ENCODE measurements at regions not wholly inside any gene's neighbourhood (a gene's known extent, or its start where the extent isn't known, plus 50 kb on each side); places are given as distances from the start of the nearest gene placed in this dataset.
"Not testable (repeated sequence)": the region's sequence is repeated elsewhere in the genome, so short reads cannot be mapped to it uniquely, and the experiment has no call there.

DNA sequence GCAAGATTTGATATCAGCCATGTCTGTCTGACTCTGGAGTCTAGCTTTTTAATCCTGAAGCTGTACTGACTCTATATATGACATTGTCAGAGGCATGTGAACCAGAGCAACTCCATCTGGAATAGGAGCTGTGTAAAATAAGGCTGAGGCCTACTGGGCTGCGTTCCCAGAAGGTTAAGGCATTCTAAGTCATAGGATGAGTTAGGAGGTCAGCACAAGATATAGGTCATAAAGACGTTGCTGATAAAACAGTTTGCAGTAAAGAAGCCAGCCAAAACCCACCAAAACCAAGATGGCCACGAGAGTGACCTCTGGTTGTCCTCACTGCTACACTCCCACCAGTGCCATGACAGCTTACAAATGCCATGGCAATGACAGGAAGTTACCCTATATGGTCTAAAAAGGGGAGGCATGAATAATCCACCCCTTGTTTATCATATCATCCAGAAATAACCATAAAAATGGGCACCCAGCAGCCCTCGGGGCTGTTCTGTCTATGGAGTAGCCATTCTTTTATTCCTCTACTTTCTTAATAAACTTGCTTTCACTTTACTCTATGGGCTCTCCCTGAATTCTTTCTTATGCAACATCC, 172.7 kb upstream of the KRR1 start (continued):
- TF ChIP-seq ZNF79 (CRISPR knock-in tag; IDR thresholded peaks at IDR 0.05; ENCODE audit: low read depth) (peak; percentile 85), DIDO1 (tag; IDR thresholded peaks at IDR 0.05; ENCODE audit: low read depth) (peak; percentile 55), PTTG1 (tag; IDR thresholded peaks at IDR 0.05; ENCODE audit: low read depth) (peak; percentile 83), TEAD2 (tag; IDR thresholded peaks at IDR 0.05) (peak; percentile 81), E2F3 (CRISPR knock-in tag; IDR thresholded peaks at IDR 0.05) (peak; percentile 94), ATF4 (CRISPR knock-in tag; IDR thresholded peaks at IDR 0.05) (peak; percentile 65), ZNF140 (CRISPR knock-in tag; IDR thresholded peaks at IDR 0.05) (0 out of 2 replicates have a peak, but pooled peaks have one; percentile 59), SMAD3 (CRISPR knock-in tag; conservative IDR thresholded peaks at IDR 0.05) (peak; percentile 91), BACH1 (tag; IDR thresholded peaks at IDR 0.05) (peak; percentile 91), ZNF23 (CRISPR knock-in tag; IDR thresholded peaks at IDR 0.05) (peak; percentile 51; the same call in 1 of the 2 replicates), TEAD1 (CRISPR knock-in tag; IDR thresholded peaks at IDR 0.05) (peak in 1 of 2 experiments; percentile 69; a peak in 1 of 4 replicates), MYC (CRISPR knock-in tag; IDR thresholded peaks at IDR 0.05; ENCODE audit: borderline replicate concordance, low read depth) (peak; percentile 78), TAF7 (tag; IDR thresholded peaks at IDR 0.05) (peak; percentile 72; the same call in 1 of the 2 replicates), ATF1 (tag; IDR thresholded peaks at IDR 0.05) (peak; percentile 35; the same call in 1 of the 2 replicates), HINFP (tag; conservative IDR thresholded peaks at IDR 0.05; ENCODE audit: low read depth) (peak; percentile 72), MECOM (CRISPR knock-in tag; IDR thresholded peaks at IDR 0.05) (peak; percentile 83; the same call in 1 of the 2 replicates)
- TF ChIP-seq, protein P1, sequence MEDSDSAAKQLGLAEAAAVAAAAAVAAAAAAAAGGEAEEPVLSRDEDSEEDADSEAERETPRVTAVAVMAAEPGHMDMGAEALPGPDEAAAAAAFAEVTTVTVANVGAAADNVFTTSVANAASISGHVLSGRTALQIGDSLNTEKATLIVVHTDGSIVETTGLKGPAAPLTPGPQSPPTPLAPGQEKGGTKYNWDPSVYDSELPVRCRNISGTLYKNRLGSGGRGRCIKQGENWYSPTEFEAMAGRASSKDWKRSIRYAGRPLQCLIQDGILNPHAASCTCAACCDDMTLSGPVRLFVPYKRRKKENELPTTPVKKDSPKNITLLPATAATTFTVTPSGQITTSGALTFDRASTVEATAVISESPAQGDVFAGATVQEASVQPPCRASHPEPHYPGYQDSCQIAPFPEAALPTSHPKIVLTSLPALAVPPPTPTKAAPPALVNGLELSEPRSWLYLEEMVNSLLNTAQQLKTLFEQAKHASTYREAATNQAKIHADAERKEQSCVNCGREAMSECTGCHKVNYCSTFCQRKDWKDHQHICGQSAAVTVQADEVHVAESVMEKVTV (CRISPR knock-in tag; IDR thresholded peaks at IDR 0.05): peak; percentile 29; the same call in 1 of the 2 replicates
- TF ChIP-seq, protein P2, sequence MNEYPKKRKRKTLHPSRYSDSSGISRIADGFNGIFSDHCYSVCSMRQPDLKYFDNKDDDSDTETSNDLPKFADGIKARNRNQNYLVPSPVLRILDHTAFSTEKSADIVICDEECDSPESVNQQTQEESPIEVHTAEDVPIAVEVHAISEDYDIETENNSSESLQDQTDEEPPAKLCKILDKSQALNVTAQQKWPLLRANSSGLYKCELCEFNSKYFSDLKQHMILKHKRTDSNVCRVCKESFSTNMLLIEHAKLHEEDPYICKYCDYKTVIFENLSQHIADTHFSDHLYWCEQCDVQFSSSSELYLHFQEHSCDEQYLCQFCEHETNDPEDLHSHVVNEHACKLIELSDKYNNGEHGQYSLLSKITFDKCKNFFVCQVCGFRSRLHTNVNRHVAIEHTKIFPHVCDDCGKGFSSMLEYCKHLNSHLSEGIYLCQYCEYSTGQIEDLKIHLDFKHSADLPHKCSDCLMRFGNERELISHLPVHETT (CRISPR knock-in tag; conservative IDR thresholded peaks at IDR 0.05 in 1 of 2, IDR thresholded peaks at IDR 0.05 in 1 of 2): peak in 1 of 2 experiments; percentile 97; a peak in 2 of 4 replicates
- TF ChIP-seq, protein P3, sequence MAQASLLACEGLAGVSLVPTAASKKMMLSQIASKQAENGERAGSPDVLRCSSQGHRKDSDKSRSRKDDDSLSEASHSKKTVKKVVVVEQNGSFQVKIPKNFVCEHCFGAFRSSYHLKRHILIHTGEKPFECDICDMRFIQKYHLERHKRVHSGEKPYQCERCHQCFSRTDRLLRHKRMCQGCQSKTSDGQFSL (CRISPR knock-in tag; IDR thresholded peaks at IDR 0.05): not testable (repeated sequence)
- TF ChIP-seq, protein P3 (tag; IDR thresholded peaks at IDR 0.05): peak in 1 of 2 experiments; percentile 94; a peak in 2 of 4 replicates
- TF ChIP-seq MYC (IDR thresholded peaks at IDR 0.05; ENCODE audit: low read depth, low read length); ATF1 (CRISPR knock-in tag; IDR thresholded peaks at IDR 0.05): not testable (repeated sequence)
